PC-9 (cell line): ENCODE measurements at regions not wholly inside any gene's neighbourhood (a gene's known extent, or its start where the extent isn't known, plus 50 kb on each side); places are given as distances from the start of the nearest gene placed in this dataset.

Experiments used
- BruUV-seq: library from RNA; stranded (reverse); fragments of 400-500 nt; replicated peaks from 2 replicates; lab custom pipeline; 2021; lab: Mats Ljungman, UMichigan
- CTCF ChIA-PET: fragments of 300-600 bp; sonication (Branson Sonifier 250); formaldehyde crosslinking; loops from one replicate; lab custom pipeline; 2022; ENCODE audit warnings: antibody characterized with exemption; lab: Charles Lee
- POLR2A ChIA-PET: fragments of 300-600 bp; sonication (Branson Sonifier 250); formaldehyde crosslinking; loops from one replicate; lab custom pipeline; 2022; ENCODE audit warnings: antibody characterized with exemption; ENCODE audit not compliant: unreplicated experiment; lab: Charles Lee
- DNase-seq, 2 experiments: peaks; one replicate each; pipeline versions ENCODE4 v3.0.0 to v3.0.0-alpha.2; 2015 to 2022; ENCODE audit warnings: mixed read lengths in 1 of 2
- H2AFZ ChIP-seq: fragments of 200-600 bp; sonication (generic); 2 replicates; pipeline ENCODE4 v1.8.1; 2017; ENCODE audit warnings: antibody characterized with exemption
- H3F3A ChIP-seq: fragments of 200-600 bp; sonication (generic); 2 replicates; pipeline ENCODE4 v1.8.1; 2017; ENCODE audit warnings: antibody characterized with exemption, mild to moderate bottlenecking, low read depth; ENCODE audit not compliant: insufficient read depth
- H3K27ac ChIP-seq: fragments of 200-600 bp; sonication (generic); 2 replicates; pipeline ENCODE4 v1.6.1; 2016; ENCODE audit warnings: mixed run types
- H3K27me3 ChIP-seq: fragments of 200-600 bp; sonication (generic); 2 replicates; pipeline ENCODE4 v1.6.1; 2016; ENCODE audit warnings: low read depth, mixed run types; ENCODE audit not compliant: insufficient read depth
- H3K36me3 ChIP-seq: fragments of 200-600 bp; sonication (generic); 2 replicates; pipeline ENCODE4 v1.6.1; 2016; ENCODE audit warnings: low read depth, mixed run types
- H3K4me1 ChIP-seq: fragments of 200-600 bp; sonication (generic); replicated peaks from 2 replicates; pipeline ENCODE4 v1.6.1; 2016; ENCODE audit warnings: mixed run types; ENCODE audit not compliant: insufficient read depth
- H3K4me2 ChIP-seq: fragments of 200-600 bp; sonication (generic); 2 replicates; pipeline ENCODE4 v1.6.1; 2017; ENCODE audit warnings: mixed run types
- H3K4me3 ChIP-seq: fragments of 200-600 bp; sonication (generic); 2 replicates; pipeline ENCODE4 v1.6.1; 2016; ENCODE audit warnings: mixed run types
- H3K79me2 ChIP-seq: fragments of 200-600 bp; sonication (generic); 2 replicates; pipeline ENCODE4 v1.6.1; 2017; ENCODE audit warnings: low read depth, mixed run types
- H3K9me2 ChIP-seq: fragments of 200-600 bp; sonication (generic); 2 replicates; pipeline ENCODE4 v1.8.1; 2017; ENCODE audit warnings: mild to moderate bottlenecking; ENCODE audit not compliant: insufficient read depth
- H3K9me3 ChIP-seq: fragments of 200-600 bp; sonication (generic); 2 replicates; pipeline ENCODE4 v1.8.1; 2016; ENCODE audit warnings: low read depth; ENCODE audit not compliant: insufficient read depth
- H4K20me1 ChIP-seq: fragments of 200-600 bp; sonication (generic); 2 replicates; pipeline ENCODE4 v1.8.1; 2017; ENCODE audit not compliant: insufficient read depth
- CTCF ChIP-seq: fragments of 200-600 bp; sonication (generic); conservative IDR thresholded peaks from 2 replicates; pipeline ENCODE4 v1.6.1; 2017; ENCODE audit warnings: mixed run types, antibody characterized with exemption, mild to moderate bottlenecking, moderate library complexity
- EZH2 ChIP-seq: fragments of 200-600 bp; sonication (generic); IDR thresholded peaks from 2 replicates; pipeline ENCODE4 v1.8.0; 2017; ENCODE audit warnings: antibody characterized with exemption, low read depth
- intact Hi-C: fragments of 100-400 bp; cut with micrococcal nuclease; formaldehyde crosslinking; loops from one replicate; pipeline ENCODE4 v1.10.0; 2022; ENCODE audit not compliant: unreplicated experiment

GRCh38 chr1:198918920-198919319, 280.1 kb downstream of the PTPRC start:
- no peak overlapping the region for H3K27ac ChIP-seq
- no peaks in the 10 kb centered on the region for H4K20me1 ChIP-seq
- H3K79me2 ChIP-seq = no peaks in the 10 kb centered on the region
- no TSS peak for BruUV-seq
- ChIA-PET CTCF (no interaction called here), POLR2A (no interaction called here)
- no peaks in the 10 kb centered on the region for H3K9me2 ChIP-seq
- no peak for DNase-seq
- H2AFZ ChIP-seq = no peak overlapping the region
- no peaks in the 10 kb centered on the region for H3F3A ChIP-seq
- H3K36me3 ChIP-seq = no peaks in the 10 kb centered on the region
- TF ChIP-seq CTCF (no peak), EZH2 (no peak)
- intact Hi-C loops = no loop called here
- no peaks in the 10 kb centered on the region for H3K9me3 ChIP-seq
- H3K4me3 ChIP-seq = no peak overlapping the region
- H3K27me3 ChIP-seq = no peaks in the 10 kb centered on the region
- no peaks in the 10 kb centered on the region for H3K4me1 ChIP-seq
- H3K4me2 ChIP-seq = no peak overlapping the region

- Histone ChIP-seq H3K9me2 (no peaks in the 10 kb centered on the region), H3F3A (no peaks in the 10 kb centered on the region), H3K4me3 (no peak overlapping the region), H3K4me1 (no peaks in the 10 kb centered on the region), H3K9me3 (no peaks in the 10 kb centered on the region), H3K27me3 (no peaks in the 10 kb centered on the region), H3K4me2 (no peak overlapping the region), H3K79me2 (no peaks in the 10 kb centered on the region), H2AFZ (no peak overlapping the region), H3K27ac (no peak overlapping the region), H3K36me3 (no peaks in the 10 kb centered on the region), H4K20me1 (no peaks in the 10 kb centered on the region)
- no peak for DNase-seq
- intact Hi-C loops = no loop called here
- ChIA-PET POLR2A (no interaction called here), CTCF (no interaction called here)
- BruUV-seq = no TSS peak
- TF ChIP-seq EZH2 (no peak), CTCF (no peak)
Observed at GRCh38 chr1:198919667-198920398, 281.0 kb downstream of the PTPRC start.

GRCh38 chr1:198922638-198923430, 284.0 kb downstream of the PTPRC start:
- POLR2A ChIA-PET = no interaction called here
- Histone ChIP-seq H2AFZ (no peak overlapping the region), H3K36me3 (no peaks in the 10 kb centered on the region), H3F3A (no peaks in the 10 kb centered on the region), H3K27ac (no peak overlapping the region), H3K4me3 (no peak overlapping the region), H4K20me1 (no peaks in the 10 kb centered on the region), H3K9me2 (no peaks in the 10 kb centered on the region), H3K4me1 (no peaks in the 10 kb centered on the region), H3K4me2 (no peak overlapping the region), H3K27me3 (no peaks in the 10 kb centered on the region), H3K9me3 (0 out of 2 replicates have a peak, but pooled peaks cover 5% of the 10 kb centered on the region), H3K79me2 (no peaks in the 10 kb centered on the region)
- BruUV-seq = no TSS peak
- CTCF ChIA-PET = no interaction called here
- intact Hi-C loops = no loop called here
- DNase-seq = no peak
- TF ChIP-seq CTCF (no peak), EZH2 (no peak)
